GM12864 (cell line): ENCODE measurements at regions not wholly inside any gene's neighbourhood (a gene's known extent, or its start where the extent isn't known, plus 50 kb on each side); places are given as distances from the start of the nearest gene placed in this dataset.

Experiments used
- DNase-seq: peaks from one replicate; pipeline ENCODE4 v3.0.0-alpha.2; 2011; ENCODE audit warnings: low read depth
- H3K4me3 ChIP-seq: 2 replicates; pipeline ENCODE4 v1.5.1; 2011; ENCODE audit warnings: mild to moderate bottlenecking, low read depth, low read length, control low read depth
- TF ChIP-seq, protein P1 (sequence below): IDR thresholded peaks from 2 replicates; pipeline ENCODE4 v1.5.1; 2011; ENCODE audit warnings: low read depth, mild to moderate bottlenecking, moderate library complexity, low read length, control low read depth, inconsistent platforms; ENCODE audit errors: missing control alignments

DNA sequence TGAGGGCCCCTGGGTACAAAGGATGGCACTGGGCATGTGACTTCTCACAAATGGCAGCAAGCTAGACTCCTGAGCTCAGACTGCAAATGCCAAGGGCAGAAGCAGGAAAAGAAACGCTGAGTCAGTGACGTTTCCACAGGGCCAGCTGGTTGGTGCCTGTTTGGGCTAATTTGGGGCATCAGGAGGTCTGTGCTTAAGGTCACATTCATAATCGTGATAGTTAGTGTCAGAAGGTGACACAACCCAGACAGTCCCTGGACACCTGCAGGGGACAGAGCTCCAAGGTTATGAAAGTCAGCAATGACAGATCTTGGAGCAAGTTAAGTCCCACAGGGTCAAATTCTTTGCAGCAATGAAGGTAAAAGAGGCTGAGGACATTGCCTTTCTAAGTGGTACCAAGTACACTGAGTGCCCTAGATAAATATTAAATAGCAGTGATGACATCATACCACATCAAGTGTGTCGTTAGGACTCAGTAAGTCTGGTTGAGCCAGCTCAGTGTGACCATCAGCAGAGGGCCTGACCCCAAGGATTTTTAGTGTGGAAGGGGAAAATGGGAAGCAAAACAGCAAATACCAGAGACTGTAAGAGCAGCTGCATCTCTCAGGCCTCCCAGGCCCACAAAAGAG is 556.9 kb upstream of the CFAP20DC start:
- no peak for DNase-seq
- TF ChIP-seq, protein P1, sequence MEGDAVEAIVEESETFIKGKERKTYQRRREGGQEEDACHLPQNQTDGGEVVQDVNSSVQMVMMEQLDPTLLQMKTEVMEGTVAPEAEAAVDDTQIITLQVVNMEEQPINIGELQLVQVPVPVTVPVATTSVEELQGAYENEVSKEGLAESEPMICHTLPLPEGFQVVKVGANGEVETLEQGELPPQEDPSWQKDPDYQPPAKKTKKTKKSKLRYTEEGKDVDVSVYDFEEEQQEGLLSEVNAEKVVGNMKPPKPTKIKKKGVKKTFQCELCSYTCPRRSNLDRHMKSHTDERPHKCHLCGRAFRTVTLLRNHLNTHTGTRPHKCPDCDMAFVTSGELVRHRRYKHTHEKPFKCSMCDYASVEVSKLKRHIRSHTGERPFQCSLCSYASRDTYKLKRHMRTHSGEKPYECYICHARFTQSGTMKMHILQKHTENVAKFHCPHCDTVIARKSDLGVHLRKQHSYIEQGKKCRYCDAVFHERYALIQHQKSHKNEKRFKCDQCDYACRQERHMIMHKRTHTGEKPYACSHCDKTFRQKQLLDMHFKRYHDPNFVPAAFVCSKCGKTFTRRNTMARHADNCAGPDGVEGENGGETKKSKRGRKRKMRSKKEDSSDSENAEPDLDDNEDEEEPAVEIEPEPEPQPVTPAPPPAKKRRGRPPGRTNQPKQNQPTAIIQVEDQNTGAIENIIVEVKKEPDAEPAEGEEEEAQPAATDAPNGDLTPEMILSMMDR: no peak
- no peak overlapping the region for H3K4me3 ChIP-seq

DNA sequence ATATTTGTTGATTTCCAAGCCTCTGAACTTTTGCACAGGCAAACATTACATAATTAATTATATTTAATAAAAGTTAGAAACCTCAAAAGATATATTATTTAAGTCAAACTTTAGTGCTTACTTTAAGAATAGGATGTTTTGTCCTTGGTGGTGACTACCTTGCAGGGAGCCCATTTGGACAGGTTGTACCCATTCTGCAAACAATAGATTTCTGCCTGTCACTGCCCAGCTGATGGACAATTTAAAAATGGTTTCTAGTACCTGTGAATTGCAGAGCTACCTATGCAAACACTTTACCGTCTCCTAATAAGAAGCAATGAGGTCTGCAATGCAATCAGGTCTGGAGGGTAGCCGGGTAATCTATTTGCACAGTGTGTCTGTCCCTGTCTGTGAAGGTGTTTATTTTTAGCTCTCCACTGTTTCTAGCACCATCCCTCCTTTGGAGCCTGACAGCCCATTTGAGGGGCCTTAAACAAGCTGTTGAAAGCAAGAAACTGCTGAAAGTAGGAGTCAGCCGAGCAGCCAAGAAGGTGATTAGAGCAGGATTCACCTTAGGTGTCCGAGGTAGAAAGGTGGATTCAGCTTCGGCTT is 556.2 kb upstream of the CFAP20DC start:
- H3K4me3 ChIP-seq: no peak overlapping the region
- TF ChIP-seq, protein P1: no peak
- no peak for DNase-seq

DNA sequence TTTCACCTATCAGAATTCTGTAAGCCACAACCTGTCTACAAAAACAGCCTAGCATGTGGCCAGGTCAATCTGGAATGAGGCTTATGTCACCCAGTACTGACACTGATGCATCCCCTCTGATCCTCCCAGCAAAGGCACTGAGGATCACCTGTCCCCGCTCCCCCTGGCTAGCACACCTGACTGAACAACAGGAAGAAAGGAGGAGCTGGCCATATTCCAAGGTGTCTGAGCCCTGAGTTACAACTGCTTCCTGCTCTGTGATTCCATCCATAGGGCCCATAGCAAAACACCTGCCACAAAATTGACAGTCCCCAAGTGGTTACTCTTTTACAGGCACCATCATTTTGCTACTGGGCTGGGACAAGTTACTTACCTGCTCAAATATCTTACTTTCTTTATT is 555.5 kb upstream of the CFAP20DC start:
- H3K4me3 ChIP-seq: no peak overlapping the region
- TF ChIP-seq, protein P1: no peak
- DNase-seq: no peak

DNA sequence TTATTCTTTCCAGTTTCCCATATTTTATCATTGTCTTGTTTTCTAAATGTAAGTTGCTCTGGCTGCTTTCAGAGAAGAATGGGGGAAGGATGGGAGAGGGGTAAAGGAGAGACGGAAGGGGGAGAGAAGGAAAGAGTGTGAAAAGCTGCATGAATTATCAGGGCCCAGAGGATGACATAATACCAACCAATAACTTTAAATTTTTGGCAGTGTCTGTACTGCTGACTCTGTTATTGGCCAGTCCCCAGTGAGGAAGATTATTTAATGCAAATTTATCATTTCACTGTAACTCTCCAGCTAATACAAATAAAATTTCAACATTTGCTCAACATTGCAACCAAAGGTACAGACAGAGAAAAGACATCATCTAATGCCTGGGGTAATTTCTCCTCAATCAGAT is 551.7 kb upstream of the CFAP20DC start:
- DNase-seq: no peak
- TF ChIP-seq, protein P1: no peak
- H3K4me3 ChIP-seq: no peak overlapping the region

DNA sequence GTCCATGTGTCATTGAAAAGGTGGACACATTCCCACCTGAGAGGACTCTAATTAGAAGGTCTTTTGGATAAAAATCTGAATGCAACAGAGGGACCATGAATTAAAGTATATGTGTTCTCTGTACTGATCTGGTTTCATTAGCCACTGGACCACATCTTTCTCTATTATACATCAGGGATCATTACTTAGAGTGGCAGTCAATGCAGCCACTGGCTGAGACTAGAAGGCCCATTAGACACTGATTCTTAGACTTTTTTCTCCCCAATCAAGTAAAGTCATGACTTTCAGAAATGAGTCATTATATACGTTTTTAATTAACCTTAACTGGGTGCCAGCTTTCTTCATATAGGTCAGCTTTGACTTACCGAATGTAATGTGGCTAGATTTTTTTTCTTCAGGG is 550.8 kb upstream of the CFAP20DC start:
- TF ChIP-seq, protein P1: no peak
- no peak overlapping the region for H3K4me3 ChIP-seq
- no peak for DNase-seq

DNA sequence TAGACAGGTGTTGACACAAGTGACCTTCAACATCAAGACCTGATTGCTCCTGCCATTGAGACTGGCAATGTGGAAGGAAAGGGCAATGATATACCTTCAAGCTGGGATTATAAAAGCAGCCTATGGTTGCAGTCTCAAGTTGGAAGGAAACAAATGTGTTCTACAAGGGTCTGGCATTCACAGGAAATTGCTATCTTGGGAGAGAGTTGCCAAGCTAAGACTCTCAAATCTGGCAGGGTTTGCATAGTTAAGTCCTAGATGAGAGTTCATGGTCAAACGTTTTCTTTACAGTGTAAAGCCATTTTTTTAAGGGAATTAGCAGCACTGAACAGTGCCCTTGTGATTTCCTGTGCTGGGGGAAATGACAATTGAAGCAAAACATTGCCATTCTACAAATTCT is 546.9 kb upstream of the CFAP20DC start:
- H3K4me3 ChIP-seq: no peak overlapping the region
- TF ChIP-seq, protein P1: no peak
- no peak for DNase-seq

DNA sequence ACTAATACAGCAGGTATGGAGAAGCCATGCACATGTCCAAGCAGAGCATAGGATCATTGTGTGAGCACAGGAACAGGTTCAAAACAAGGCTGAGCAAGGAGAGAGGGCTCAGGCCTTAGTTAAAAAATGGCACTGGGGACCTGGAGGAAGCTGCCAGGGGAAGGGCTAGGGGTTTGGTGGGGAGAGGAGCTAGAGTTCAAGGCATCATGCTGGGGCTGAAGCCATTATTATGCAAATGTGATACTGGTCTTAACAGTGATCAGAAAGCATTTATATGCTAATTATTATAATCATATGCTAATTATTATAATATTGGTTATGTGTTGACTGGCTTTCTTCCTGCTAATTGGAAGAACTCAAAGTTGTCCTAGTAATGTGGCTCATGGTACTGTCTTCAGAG is 546.0 kb upstream of the CFAP20DC start:
- no peak overlapping the region for H3K4me3 ChIP-seq
- no peak for DNase-seq
- TF ChIP-seq, protein P1: no peak
